Germinal center (tissue), 1 donor: ENCODE measurements at regions not wholly inside any gene's neighbourhood (a gene's known extent, or its start where the extent isn't known, plus 50 kb on each side); places are given as distances from the start of the nearest gene placed in this dataset.

Source experiments
- DNase-seq: peaks from one replicate; pipeline ENCODE4 v3.0.0; 2012; ENCODE audit warnings: mixed read lengths, low spot score

DNA sequence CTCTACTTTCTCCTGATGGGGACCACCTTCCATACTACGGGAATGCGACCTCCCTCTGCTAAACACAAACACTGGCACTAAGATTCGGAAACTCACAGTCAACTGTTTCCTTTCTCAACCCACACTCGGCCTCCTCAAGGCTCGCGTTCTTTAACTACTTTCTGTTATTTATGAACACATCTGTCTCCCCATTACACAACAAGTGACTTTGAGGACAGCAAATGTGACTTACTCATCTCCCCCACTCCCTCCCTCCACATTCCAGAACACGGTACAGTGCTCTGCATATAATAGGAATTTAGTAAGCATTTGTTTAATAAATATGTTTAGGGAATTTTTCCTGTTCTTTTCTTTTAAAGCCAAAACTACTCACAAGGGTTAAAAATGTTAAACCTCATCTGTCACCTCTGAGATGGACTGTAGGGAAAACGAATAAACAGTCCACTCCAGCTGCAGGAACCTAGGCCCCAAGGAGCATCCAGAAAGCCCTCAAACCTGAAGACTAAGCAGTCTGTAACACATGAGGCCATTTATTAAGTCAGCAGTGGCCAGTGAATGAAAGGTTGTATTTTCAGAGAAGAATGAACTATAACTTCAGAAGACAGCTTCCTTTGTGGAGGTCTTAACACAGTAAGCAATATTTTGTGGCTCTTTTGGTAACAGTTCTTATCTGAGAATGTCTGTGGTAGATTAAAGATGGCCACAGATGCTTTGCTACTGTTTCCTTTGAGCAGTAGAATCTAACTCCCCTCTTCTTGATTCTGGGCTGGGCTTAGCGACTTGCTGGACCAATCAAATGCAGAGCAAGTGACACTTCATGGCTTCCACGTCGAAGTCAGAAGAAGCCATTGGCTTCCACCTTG, 209.6 kb upstream of the DTNBP1 start:
- no peak for DNase-seq

DNA sequence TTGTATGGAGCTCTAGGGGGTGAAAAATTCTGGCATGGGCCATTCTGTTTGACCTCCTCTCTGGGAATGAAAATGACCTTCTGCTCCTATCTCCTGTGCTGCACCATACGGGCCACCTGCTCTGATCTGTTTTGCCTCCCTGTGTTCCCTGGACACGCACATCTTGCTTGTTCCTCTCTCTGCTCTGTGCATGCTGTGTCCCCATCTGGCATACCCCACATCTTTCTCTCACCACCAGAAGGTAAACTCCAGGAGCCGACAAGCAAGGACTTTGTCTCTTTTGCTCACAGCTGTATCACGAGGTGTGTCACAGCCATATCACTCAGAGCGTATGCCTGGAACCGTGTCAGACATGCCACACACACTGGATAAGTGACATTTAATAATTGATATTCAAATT, 208.4 kb upstream of the DTNBP1 start:
- DNase-seq: no peak

DNA sequence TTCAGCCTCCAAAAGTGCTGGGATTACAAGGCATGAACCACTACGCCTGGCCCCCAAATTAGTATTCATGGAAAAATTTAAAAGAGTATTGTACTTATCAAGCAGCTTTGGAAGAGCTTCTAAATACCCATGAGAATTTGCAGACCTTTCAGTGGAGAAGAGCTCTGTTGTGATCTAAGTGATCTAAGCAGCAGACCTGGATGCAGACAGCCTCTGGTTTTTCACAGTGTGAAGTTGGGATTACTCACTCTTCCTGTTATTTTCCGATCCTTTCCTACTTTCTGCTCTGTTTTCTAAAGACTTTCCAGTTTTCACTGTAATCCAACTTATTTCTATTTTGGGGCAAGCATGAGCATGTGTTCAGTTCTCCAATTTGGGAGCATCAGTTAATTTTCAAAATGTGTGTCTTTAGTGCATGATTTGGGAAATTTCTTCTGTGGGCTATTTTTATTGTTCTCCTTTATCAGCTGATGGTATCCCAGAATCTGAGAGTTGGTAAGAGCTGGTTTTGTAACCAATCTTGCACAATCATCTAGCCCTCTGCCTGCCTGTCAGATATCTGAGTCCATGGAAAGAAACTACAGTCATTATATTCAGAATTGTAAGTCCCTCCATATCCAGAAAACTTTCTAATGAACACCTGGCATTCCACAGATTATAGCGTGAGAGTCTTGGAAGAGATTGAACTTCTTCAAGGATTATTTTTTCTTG, 207.7 kb upstream of the DTNBP1 start:
- no peak for DNase-seq

DNA sequence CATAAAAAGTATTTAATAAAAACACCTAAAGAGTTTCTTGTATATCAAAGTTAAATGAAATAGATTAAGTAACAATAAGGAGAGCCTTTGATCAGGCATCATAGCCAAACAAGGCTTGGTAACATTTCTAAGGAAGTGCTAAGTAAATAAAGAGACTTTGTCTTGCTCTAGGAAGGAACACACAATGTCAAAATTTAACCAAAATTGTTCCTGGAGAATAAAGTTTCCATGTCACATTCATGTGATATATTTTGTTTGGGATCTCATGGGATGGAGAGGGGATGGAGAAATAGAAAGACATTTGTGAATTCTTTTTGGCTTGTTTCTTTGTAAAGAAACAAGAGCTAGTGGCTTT, 201.9 kb upstream of the DTNBP1 start:
- no peak for DNase-seq

DNA sequence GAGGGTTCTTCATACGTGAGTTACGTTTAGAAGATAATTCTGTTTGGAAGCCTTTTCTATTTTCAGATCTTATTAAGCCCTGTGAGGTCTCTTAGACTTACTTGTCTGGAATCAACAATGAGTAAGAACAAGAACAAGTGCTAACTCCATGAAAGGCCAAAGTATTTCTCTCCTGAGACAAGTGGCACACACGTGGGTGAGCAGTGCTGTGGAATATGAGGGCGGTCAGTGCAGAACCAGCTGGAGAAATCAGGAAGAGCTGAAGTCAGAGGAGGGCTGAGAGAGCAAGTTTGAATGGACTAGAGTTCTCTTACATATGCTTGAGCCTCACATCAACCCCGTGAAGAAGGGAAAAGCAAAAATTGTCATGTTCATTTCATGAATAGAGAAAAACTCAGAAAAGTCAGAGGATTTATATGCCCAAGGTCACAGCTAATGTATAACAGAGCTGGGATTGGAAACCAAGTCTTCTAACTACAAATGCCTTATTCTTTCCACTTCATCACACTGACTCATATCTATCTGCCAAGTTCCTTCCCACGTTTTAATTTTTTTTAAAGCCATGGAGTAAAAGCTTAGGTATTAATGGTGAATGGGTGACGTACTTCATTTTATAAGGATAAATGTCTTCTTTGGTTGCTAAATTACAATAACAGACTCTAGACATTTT, 201.3 kb upstream of the DTNBP1 start:
- no peak for DNase-seq

DNA sequence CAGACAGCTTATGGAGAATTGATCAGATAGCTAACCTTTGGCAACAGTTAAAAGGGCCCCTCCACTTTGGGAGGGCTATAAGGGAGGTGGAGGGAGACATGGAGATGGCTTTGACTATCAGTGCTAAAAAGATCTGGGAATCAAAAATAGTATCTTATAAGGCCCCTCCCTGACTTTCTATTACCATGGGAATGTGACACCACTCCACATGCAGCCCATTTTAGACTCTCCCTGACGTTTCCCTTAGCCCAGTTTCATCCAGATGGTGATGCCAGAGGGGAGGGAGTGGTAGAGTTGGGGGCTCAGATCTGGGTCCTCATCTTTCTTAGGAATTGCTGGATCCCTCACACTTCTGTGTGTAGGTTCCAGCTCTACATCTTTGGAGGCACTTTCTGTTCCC, 200.0 kb upstream of the DTNBP1 start:
- no peak for DNase-seq

DNA sequence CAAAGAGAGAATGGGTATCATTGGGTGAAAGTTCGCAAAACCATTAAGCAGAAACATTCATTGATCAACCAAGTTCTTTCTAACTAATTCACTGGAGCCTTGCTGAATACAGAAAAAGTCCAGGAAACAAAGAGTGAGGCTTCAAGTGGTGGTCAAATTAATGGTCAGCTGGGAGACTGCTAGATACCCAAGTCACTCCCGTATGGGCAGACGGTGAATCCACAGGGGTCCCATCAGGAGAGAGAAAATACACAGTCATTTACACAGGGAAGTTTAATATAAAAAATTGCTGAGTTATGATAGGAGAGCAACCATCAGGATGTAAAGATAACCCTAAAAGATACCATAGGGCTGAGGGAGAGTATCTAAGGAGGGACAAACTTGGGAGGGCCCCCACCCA, 198.7 kb upstream of the DTNBP1 start:
- no peak for DNase-seq

DNA sequence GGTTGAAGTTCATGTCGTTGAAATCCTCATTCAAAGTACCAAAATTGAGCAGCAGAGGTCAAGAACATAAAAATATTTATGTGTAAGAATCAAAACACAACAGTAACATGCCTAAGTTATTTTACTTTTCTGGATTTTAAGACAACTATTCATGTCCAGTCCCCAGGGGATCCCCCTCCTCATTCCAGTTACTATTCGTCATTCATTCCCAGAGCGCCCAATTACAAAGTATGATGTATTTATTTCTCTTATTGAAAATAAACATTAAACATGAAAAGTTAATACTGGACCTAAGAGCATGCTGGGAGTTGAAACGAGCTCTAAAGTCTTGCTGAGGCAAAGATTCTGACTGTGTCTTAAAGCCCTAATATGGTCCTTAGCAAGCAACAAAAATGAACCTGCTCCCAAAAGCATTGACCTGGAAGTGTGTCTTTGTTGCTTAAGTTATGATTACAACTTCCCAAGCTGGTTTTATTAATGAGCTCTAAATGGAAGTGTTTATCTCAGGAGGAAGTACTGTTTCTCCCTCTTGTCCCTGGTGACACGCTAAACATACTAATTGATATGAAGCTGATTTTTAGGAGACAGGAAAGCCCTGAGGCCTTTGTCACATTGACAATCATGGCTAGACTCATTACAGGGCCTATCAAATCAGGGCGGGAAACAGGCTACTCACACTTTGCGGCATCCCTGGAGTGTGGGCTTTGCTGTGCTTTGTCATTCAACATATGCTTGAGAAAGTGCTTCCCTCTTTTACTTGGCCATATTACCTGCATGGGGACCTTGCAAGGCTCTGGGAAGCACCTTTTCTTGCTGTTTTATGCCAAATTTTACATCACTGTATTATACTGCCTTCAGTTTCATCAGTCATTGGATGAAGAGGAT, 192.2 kb upstream of the DTNBP1 start:
- DNase-seq: no peak

DNA sequence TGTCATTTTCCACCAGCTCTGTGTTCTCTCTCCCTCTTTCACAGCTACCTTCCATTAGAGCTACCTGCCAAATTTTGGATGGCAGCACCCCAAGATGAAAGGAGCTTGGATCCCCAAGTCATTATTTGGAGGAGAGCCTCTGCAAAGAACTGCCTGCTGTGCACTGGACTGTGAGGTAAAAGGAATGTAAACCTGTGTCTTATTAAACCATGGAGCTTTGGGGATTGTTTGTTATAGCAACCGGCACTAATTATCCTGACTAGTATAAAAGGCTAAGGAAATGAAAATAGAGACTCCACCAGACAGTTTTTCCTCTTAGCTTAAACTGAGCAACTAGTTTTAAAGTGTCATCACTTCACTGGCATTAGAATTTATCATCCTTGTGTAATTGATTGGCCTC, 191.6 kb upstream of the DTNBP1 start:
- no peak for DNase-seq

DNA sequence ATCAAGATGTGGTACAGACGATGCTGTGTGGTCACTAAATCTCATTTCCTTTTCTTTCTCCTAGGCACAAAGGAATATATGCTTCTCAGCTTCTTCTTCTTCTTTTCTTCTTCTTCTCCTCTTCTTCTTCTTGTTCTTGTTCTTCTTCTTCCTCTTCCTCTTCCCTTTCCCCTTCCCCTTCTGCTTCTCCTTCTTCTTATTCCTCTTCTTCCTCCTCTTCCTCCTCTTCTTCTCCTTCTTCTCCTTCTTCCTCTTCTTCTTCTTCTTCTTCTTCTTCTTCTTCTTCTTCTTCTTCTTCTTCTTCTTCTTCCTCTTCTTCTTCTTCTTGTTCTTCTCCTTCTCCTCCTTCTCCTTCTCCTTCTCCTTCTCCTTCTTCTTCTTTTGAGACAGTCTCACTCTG, 190.4 kb upstream of the DTNBP1 start:
- no peak for DNase-seq

DNA sequence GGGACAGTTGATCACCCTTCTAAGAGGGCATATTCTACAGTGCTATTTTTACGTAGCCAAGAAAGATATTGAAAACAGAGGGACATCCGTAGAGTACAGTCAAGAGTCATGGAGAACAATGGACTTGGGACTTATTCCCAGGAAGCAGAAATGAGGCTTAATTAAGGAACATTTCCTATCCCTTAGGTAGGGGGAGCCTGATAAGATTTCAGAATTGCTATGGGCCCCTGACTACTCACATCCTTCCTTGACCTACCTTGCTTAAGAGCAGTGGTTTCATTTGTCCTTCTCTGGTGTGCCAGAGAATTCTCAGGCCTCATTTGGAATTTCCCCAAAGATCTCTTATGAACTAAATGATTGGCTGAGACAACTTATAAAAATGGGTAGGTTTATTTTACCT, 189.5 kb upstream of the DTNBP1 start:
- DNase-seq: no peak

DNA sequence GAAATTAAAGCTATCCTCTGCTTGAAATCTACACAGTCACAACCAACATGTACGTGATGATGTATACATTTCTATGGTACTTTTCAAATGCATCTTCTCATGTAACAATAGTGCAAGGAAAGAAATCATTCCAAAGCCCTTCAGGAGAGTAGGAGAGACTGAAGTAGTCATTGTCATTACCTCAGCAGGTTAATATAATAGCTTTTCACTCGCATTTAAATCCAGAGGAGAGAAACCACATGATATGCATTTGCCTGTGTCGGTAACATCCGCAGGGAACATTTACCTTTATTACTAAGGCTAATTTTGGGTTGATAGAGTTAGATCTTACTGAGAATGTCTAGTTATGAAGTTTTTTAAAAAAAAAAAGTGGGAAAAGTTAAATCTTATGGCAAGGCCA, 186.6 kb upstream of the DTNBP1 start:
- DNase-seq: no peak

DNA sequence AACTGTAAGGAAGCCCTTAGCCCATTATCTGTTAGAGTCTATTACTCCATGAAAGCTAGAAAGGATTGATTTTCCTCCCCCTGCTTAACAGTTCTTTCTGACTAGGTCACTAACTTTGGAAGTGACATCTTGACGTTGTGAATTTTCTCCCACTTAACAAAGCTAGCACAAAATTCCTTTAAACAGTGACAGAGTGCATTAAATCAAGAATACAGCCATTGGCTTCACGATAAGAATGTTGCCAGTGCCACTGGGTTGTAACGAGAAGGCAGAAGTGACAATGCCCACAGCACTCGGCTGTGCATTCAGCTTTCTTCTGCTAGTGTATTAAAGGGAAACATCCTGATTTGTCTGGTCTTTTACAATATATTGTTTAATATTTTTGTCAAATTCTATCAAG, 182.7 kb upstream of the DTNBP1 start:
- DNase-seq: no peak

DNA sequence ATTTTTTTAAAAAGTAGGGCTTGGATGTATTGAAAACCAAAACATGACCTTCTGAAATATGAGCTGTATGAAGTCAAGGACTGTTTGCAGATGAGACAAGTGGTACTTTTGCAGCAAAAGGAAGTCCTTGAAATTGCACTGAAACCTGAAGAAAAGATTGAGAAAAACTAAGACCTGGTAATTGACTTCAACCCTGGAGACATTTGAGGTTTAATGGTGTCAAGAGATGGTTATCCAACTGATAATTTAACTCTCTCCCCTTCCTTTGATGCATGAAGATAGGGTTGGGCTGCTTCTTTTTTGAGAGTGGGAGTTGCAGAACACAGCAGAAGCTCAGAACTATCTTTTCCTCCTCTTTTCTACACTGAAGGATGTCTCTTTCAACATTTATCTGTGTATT, 180.9 kb upstream of the DTNBP1 start:
- DNase-seq: no peak

DNA sequence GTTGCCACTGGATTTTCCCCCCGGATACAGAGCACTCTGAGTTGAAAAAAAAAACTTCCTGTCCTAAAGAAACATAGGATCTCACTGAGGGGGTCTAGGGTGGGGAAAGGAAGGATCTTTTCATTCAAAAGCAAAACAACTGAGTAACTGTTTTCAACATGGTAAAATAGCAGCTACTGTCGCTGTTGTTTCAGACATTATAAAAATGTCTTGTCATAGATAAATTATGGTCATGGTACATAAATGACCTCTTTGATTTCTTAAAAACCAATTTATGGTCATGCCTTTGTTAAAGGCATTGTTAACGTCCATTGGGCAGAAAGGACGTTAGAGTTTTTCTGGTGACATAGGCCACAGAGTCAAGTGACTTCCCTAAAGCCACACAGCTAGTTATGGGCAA, 180.4 kb upstream of the DTNBP1 start:
- DNase-seq: no peak

DNA sequence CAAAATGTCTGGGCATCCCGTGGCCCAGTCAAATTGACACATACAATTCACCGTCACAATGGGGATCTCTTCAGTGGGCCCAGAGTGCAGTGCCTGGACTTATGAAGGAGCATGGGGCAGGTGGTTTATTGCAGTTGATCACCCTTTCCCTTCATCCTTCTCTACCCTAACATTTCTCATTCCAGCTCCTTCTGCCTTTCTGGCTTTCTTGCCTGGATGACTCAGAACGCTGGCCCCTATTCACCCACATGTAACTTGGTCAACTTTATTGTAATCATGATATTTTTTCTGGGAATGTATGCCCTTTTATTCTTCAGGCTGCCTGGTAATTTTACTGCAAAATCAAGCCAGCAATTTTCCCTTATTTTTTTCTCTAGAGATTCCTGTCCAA, 179.9 kb upstream of the DTNBP1 start:
- DNase-seq: no peak

DNA sequence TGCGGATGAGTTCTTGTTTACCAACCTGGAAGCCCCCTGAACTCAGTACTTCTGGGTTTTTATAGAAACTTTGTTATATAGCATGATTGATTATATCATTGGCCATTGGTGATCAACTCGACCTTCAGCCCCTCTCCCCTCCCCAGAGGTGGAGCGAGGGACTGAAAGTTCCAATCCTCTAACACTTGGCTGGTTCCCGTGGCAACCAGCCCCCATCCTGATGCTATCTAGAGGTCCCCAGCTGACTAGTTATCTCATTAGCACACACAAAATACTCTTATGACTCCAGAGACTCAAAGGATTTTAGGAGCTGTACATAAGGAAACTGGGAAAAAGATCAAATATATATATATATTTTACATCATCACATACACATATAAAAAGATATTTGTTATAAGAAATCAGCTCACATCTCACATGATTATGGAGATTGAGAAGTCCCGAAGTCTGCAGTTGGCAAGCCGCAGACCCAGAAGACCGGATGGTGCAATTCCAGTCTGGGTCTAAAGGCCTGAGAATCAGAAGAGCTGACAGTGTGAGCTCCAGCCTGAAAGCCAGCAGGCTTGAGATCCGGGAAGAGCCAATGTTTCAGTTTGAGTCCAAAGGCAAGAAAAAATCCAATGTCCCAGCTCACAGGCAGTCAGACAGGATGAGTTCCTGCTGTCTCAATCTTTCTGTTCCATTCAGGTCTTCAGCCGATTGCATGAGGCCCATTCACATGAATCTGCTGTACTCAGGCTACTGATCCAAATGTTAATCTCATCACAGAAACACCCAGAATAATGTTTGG, 179.3 kb upstream of the DTNBP1 start:
- no peak for DNase-seq

DNA sequence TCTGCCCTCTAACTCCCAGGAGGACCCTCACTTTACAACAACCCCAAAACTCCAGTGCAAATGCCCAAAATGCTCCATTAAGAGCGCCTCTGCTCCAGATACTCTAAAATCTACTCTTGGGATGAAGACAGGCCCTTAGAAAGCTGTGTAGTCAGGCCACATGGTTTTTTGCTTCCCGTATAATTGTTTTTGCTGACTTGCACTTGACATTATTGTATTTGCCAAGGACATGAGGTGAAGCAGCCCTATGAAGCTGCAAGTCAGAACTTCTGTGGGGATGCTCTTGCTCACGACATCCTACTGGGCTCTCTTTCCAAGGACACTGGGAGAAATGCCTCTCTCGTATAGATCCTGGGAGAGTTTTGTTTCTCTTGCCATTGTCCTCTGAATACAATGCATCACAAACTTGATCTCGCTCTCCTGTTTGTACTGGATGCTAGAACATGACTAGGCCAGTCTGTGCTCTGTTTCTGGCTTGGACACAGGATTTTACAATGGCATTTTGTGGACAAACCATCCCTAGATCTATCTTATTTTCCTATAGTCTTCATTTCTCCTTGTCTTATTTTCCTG, 177.2 kb upstream of the DTNBP1 start:
- DNase-seq: no peak

DNA sequence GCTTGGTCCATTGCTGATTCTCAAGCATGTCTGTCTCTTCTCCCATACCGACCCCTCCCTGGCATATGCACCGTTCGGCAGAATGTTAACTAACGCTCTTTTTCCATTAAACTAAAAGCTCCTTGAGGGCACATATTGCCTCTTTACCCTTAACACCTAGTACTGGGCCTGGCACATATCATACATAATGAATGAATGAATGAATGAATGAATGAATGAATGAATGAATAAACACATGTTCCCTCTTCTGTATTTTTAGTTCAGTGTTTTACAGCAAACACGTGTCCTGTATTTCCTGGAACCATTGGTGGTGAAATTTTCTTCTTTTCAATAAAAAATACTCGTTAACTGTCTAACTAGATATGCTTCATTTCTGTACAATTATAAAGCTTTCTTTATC, 174.4 kb upstream of the DTNBP1 start:
- DNase-seq: no peak

DNA sequence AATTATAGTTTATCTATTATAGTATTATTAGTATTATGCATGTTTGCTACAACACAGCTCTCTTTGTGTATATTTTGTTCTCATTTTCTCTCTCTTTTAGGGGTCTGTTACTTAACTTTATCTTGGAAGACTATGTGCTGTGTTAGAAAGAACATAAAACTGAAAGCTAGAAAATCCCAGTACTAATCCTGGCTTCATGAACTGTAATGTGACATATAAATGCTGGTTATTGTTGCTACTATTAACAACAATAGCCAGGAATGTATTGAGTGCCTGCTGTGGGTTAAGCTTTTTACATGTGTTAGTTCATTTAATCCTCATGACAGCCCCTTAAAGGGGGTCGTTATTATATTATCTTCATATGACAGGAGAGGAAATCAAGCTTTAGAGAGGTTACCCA, 170.0 kb upstream of the DTNBP1 start:
- DNase-seq: no peak

DNA sequence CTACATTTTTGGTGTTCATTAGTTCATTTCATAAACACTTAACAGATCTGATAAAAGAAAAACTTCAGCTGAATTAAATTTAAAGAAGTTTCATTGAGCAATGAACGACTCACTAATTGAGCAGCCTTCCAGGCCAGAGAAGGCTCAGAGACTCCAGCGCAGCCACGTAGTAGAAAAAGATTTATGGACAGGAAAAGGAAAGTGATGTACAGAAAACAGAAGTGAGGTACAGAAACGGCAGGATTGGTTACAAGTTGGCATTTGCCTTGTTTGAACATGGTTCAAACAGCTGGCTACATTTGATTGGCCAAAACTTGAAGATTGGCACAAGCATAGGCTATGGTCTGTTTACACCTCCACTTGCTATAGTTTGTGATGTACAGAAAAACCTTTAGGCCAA, 166.3 kb upstream of the DTNBP1 start:
- no peak for DNase-seq
